ENCODE measurements at regions not wholly inside any gene's neighbourhood (a gene's known extent, or its start where the extent isn't known, plus 50 kb on each side); places are given as distances from the start of the nearest gene placed in this dataset.

- no peak for TF ChIP-seq EZH2 (IDR thresholded peaks at IDR 0.05)
- no peak for TF ChIP-seq POLR2AphosphoS5 (IDR thresholded peaks at IDR 0.05; ENCODE audit: borderline replicate concordance, low read depth, low read length)
- no peak for TF ChIP-seq FOXP2 (optimal IDR thresholded peaks at IDR 0.05; ENCODE audit: control extremely low read depth, extremely low read length, insufficient read depth)
Observed at GRCh38 chr1:115423776-115424175, 85.7 kb upstream of the NGF start.
